H1 (cell line): ENCODE measurements at regions not wholly inside any gene's neighbourhood (a gene's known extent, or its start where the extent isn't known, plus 50 kb on each side); places are given as distances from the start of the nearest gene placed in this dataset.

Experiments
- BACH1 ChIP-seq: IDR thresholded peaks from 2 replicates; pipeline ENCODE4 v1.6.1; 2012; ENCODE audit warnings: low read length, improper control_type of control experiment
- BCL11A ChIP-seq, 2 experiments: IDR thresholded peaks; one replicate each; pipeline ENCODE4 v1.6.1; 2011; ENCODE audit warnings: low read depth in 2 of 2, low read length in 2 of 2, mild to moderate bottlenecking in 2 of 2
- CTCF ChIP-seq, 3 experiments: IDR thresholded peaks; 1 replicate in 2 of 3; 2 replicates in 1 of 3; pipeline versions ENCODE4 v1.5.1 to v1.6.1; 2011; ENCODE audit warnings: low read length in 3 of 3, mild to moderate bottlenecking in 3 of 3, inconsistent platforms in 2 of 3, low read depth in 1 of 3, moderate library complexity in 1 of 3; ENCODE audit not compliant: insufficient read depth in 1 of 3; ENCODE audit errors: control extremely low read depth in 1 of 3
- FOSL1 ChIP-seq: IDR thresholded peaks from 2 replicates; pipeline ENCODE4 v1.6.1; 2011; ENCODE audit warnings: mild to moderate bottlenecking, low read depth, low read length, moderate library complexity; ENCODE audit not compliant: insufficient read depth
- MAFK ChIP-seq: IDR thresholded peaks from 2 replicates; pipeline ENCODE4 v1.6.1; 2012; ENCODE audit warnings: low read depth, mild to moderate bottlenecking, improper control_type of control experiment, low read length
- POLR2A ChIP-seq, 2 experiments: IDR thresholded peaks; 1 replicate in 1 of 2; 2 replicates in 1 of 2; pipeline ENCODE4 v1.6.1; 2011; ENCODE audit warnings: low read depth in 2 of 2, low read length in 2 of 2, mild to moderate bottlenecking in 2 of 2; ENCODE audit errors: control extremely low read depth in 1 of 2
- POLR2AphosphoS5 ChIP-seq: IDR thresholded peaks from 2 replicates; pipeline ENCODE4 v1.6.1; 2011; ENCODE audit warnings: low read depth, low read length
- RAD21 ChIP-seq, 2 experiments: IDR thresholded peaks in 1 of 2; conservative IDR thresholded peaks in 1 of 2; 2 replicates each; pipeline ENCODE4 v1.6.1; 2011; ENCODE audit warnings: low read depth in 2 of 2, low read length in 2 of 2, improper control_type of control experiment in 1 of 2, inconsistent platforms in 1 of 2, mild to moderate bottlenecking in 1 of 2, moderate library complexity in 1 of 2
- RFX5 ChIP-seq: IDR thresholded peaks from 2 replicates; pipeline ENCODE4 v1.6.1; 2011; ENCODE audit warnings: low read depth, low read length, improper control_type of control experiment, borderline replicate concordance
- SIN3A ChIP-seq, 2 experiments: IDR thresholded peaks in 1 of 2; conservative IDR thresholded peaks in 1 of 2; 2 replicates each; pipeline ENCODE4 v1.6.1; 2011 to 2012; ENCODE audit warnings: low read length in 2 of 2, improper control_type of control experiment in 1 of 2, low read depth in 1 of 2, mild to moderate bottlenecking in 1 of 2
- SP2 ChIP-seq: IDR thresholded peaks from 2 replicates; pipeline ENCODE4 v1.6.1; 2012; ENCODE audit warnings: mild to moderate bottlenecking, low read length, inconsistent platforms
- TAF1 ChIP-seq: IDR thresholded peaks from 2 replicates; pipeline ENCODE4 v1.6.1; 2011; ENCODE audit warnings: mild to moderate bottlenecking, low read depth, low read length
- TAF7 ChIP-seq: optimal IDR thresholded peaks from 2 replicates; pipeline ENCODE3; 2011; ENCODE audit warnings: low read depth, mild to moderate bottlenecking, inconsistent platforms, low read length, moderate library complexity, borderline replicate concordance
- ZNF274 ChIP-seq: IDR thresholded peaks from 2 replicates; pipeline ENCODE4 v1.7.0; 2012; ENCODE audit warnings: low read length, borderline replicate concordance; ENCODE audit errors: extremely low read depth

GRCh38 chr16:58836427-58836826 is 102.3 kb upstream of the GOT2 start:
- no peak for TF ChIP-seq CTCF (IDR thresholded peaks at IDR 0.05; ENCODE audit: control extremely low read depth in 1 of 3, insufficient read depth in 1 of 3, low read depth in 1 of 3, low read length in 3 of 3)
- no peak for TF ChIP-seq BACH1
- TF ChIP-seq POLR2A (IDR thresholded peaks at IDR 0.05; ENCODE audit: control extremely low read depth in 1 of 2, low read depth in 2 of 2, low read length in 2 of 2): no peak
- no peak for TF ChIP-seq SIN3A (conservative IDR thresholded peaks at IDR 0.05 in 1 of 2, IDR thresholded peaks at IDR 0.05 in 1 of 2; ENCODE audit: low read depth in 1 of 2, low read length in 2 of 2)
- no peak for TF ChIP-seq TAF7
- TF ChIP-seq RAD21 (IDR thresholded peaks at IDR 0.05 in 1 of 2, conservative IDR thresholded peaks at IDR 0.05 in 1 of 2; ENCODE audit: low read depth in 2 of 2, low read length in 2 of 2): no peak
- TF ChIP-seq POLR2AphosphoS5: no peak
- no peak for TF ChIP-seq BCL11A (IDR thresholded peaks at IDR 0.05; ENCODE audit: low read depth in 2 of 2, low read length in 2 of 2)
- no peak for TF ChIP-seq RFX5
- no peak for TF ChIP-seq SP2
- no peak for TF ChIP-seq FOSL1
- TF ChIP-seq MAFK: no peak
- no peak for TF ChIP-seq ZNF274
- TF ChIP-seq TAF1: no peak
